Fibroblast of mammary gland (primary cell): ENCODE measurements at regions not wholly inside any gene's neighbourhood (a gene's known extent, or its start where the extent isn't known, plus 50 kb on each side); places are given as distances from the start of the nearest gene placed in this dataset.

Source experiments
- DNase-seq: peaks from one replicate; pipeline ENCODE4 v3.0.0-alpha.2; 2010; ENCODE audit warnings: low read depth
- H3K4me3 ChIP-seq: 2 replicates; pipeline ENCODE4 v1.5.1; 2011; ENCODE audit warnings: low read depth, mild to moderate bottlenecking, low read length, moderate library complexity; ENCODE audit not compliant: control insufficient read depth
- CTCF ChIP-seq: conservative IDR thresholded peaks from 2 replicates; pipeline ENCODE4 v1.5.1; 2011; ENCODE audit warnings: low read depth, low read length, inconsistent platforms; ENCODE audit not compliant: control insufficient read depth, insufficient read depth

GRCh38 chr11:120019191-120019590, 118.7 kb downstream of the TRIM29 start:
- H3K4me3 ChIP-seq: no peak overlapping the region
- no peak for DNase-seq
- TF ChIP-seq CTCF: no peak

GRCh38 chr11:120017582-120018150, 120.2 kb downstream of the TRIM29 start:
- no peak for DNase-seq
- H3K4me3 ChIP-seq: no peak overlapping the region
- no peak for TF ChIP-seq CTCF

GRCh38 chr11:120013325-120014250, 124.3 kb downstream of the TRIM29 start:
- peak; percentile 62 for TF ChIP-seq CTCF
- DNase-seq: peak; percentile 25
- H3K4me3 ChIP-seq: no peak overlapping the region

- no peak overlapping the region for H3K4me3 ChIP-seq
- DNase-seq: no peak
- no peak for TF ChIP-seq CTCF
These were observed 125.7 kb downstream of the TRIM29 start for GRCh38 chr11:120012245-120012644.

- H3K4me3 ChIP-seq: no peak overlapping the region
- no peak for TF ChIP-seq CTCF
- DNase-seq: no peak
These were observed 126.1 kb downstream of the TRIM29 start for GRCh38 chr11:120011836-120012235.

GRCh38 chr11:120010775-120011174, 127.1 kb downstream of the TRIM29 start:
- DNase-seq: no peak
- H3K4me3 ChIP-seq: no peak overlapping the region

More at GRCh38 chr11:120010775-120011174, 127.1 kb downstream of the TRIM29 start:
- TF ChIP-seq CTCF: no peak
